ENCODE measurements at regions not wholly inside any gene's neighbourhood (a gene's known extent, or its start where the extent isn't known, plus 50 kb on each side); places are given as distances from the start of the nearest gene placed in this dataset.

DNA sequence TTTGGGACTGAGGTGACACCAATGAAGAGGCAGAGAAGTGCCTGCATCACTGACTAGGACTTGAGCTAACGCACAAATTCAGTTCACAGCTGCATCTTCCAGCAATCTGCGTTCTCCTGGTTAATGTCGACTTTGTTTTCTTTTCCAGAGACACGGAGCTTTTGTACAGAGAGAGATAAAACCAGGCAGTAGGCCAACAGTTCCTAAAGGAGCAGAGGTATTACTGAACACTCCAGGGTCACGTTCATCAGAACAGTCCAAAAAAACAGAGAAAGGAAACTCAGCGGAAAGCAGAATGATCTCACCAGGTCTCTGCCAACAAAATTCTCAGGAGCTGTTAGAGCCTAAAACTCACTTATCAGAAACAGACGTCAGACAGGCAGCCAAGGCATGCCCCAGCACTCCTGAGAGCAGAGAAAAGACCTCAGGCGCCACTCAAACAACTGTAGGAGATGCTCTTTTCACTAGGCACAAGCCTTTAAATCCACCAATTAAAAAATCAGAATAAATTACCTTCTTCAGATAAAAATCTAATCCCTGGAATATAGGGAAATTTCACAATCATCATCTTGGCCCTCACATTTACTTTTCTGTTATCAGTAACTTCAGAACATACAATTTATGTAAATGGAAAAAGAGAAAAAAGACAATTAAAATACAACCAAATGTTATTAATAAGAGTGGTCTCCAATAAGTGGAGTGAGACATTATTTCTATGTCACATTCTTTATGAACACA is 95.9 kb upstream of the SPTBN1 start:
- POLR2A ChIA-PET, result no interaction called here
- CTCF ChIA-PET, result no interaction called here

DNA sequence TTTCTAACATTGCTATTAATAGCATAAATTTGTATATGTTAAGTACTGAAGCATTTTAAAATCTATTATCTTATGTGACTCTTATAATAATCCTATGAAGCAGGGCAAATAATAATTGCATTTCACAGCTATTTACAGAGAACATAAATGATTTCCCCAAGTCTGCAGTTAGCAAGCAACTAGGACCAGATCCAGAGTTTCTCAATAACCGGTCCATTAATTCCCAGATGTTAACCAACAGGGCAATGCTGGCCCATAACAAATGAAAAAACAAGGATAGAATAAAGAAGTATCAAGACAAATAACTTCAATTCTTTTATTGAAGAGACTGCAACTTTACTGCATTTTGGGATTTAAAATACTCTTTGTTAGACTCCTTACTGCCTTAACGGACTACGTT is 91.7 kb upstream of the SPTBN1 start:
- H3K4me1 Mint-ChIP-seq (ENCODE audit: low read depth), result no peaks in the 10 kb centered on the region
- no peak overlapping the region for H3K4me3 Mint-ChIP-seq
- peaks cover 24% of the 10 kb centered on the region for H3K9me3 Mint-ChIP-seq
- peaks cover 12% of the 10 kb centered on the region for H3K27me3 Mint-ChIP-seq
- H3K36me3 Mint-ChIP-seq, result no peaks in the 10 kb centered on the region
- ChIA-PET CTCF (no interaction called here), POLR2A (no interaction called here)
- no peak for DNase-seq
- no peak overlapping the region for H3K27ac Mint-ChIP-seq
- intact Hi-C loops (cut with micrococcal nuclease), result no loop called here

More for the DNA sequence above, 95.9 kb upstream of the SPTBN1 start:
- no peaks in the 10 kb centered on the region for H3K4me1 Mint-ChIP-seq (ENCODE audit: low read depth)
- H3K27ac Mint-ChIP-seq, result no peak overlapping the region
- no peaks in the 10 kb centered on the region for H3K36me3 Mint-ChIP-seq
- peaks cover 2% of the 10 kb centered on the region for H3K9me3 Mint-ChIP-seq
- intact Hi-C loops (cut with micrococcal nuclease), result no loop called here
- no peak overlapping the region for H3K4me3 Mint-ChIP-seq
- peaks cover 15% of the 10 kb centered on the region for H3K27me3 Mint-ChIP-seq
- DNase-seq, result no peak

DNA sequence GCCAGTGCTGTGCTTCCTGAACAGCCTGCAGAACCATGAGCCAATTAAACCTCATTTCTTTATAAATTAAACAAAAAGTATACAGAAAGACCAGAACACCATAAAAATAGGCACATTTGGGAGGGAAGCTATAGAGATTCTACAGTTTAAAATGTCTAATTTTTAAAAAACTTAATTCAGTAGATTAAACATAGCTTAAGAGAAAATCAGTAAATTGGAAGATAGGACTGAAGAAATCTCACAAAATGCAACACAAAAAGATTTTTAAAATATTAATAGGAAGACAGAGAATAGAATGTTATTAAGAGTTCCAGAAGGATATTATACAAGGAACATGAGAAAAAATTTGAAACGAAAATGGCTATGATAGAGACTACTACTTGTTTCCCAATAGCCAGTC is 90.5 kb upstream of the SPTBN1 start:
- Mint-ChIP-seq H3K27ac (no peak overlapping the region), H3K9me3 (peaks cover 24% of the 10 kb centered on the region), H3K27me3 (peaks cover 7% of the 10 kb centered on the region), H3K4me1 (ENCODE audit: low read depth) (no peaks in the 10 kb centered on the region), H3K4me3 (no peak overlapping the region), H3K36me3 (no peaks in the 10 kb centered on the region)
- intact Hi-C loops (cut with micrococcal nuclease), result no loop called here
- ChIA-PET CTCF (no interaction called here), POLR2A (no interaction called here)
- no peak for DNase-seq

DNA sequence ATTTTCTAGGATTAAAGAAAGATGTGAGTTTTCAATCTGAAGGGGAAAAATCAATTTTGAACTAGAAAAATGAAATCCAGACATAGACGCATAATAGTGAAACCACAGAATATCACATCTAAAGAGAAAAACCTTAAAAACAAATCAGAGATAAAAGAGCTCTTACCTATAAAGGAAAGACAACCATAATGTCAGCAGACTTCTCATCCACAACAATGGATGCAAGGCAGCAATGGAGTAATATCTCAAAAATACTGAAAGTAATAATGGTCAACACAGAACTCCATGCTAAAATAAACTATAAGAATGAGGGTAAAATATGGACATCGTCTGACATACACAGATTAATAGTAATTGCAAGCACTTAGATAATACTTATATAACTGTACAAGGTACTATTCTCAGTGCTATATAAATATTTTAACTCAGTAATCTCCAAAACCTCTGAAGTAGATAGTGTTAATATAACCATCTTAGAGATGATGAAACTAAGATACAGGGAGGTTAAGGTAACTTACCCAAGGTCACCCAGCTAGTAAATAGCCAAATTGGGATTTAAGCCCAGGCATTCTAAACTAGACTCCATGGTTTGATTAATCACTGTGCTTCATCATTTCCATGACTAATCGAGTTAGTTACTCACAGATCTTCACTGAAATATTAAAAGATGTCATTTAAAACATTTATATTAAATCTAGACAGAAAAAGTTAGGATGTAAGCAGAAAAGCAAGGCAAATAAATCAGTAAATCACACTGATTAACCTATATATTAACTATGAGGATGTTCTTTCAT is 89.4 kb upstream of the SPTBN1 start:
- POLR2A ChIA-PET, result no interaction called here
- H3K36me3 Mint-ChIP-seq, result no peaks in the 10 kb centered on the region
- CTCF ChIA-PET, result no interaction called here
- H3K9me3 Mint-ChIP-seq, result peaks cover 24% of the 10 kb centered on the region
- H3K4me3 Mint-ChIP-seq, result no peak overlapping the region
- no peaks in the 10 kb centered on the region for H3K4me1 Mint-ChIP-seq (ENCODE audit: low read depth)
- intact Hi-C loops (cut with micrococcal nuclease), result no loop called here
- no peak for DNase-seq
- peaks cover 7% of the 10 kb centered on the region for H3K27me3 Mint-ChIP-seq
- no peak overlapping the region for H3K27ac Mint-ChIP-seq

DNA sequence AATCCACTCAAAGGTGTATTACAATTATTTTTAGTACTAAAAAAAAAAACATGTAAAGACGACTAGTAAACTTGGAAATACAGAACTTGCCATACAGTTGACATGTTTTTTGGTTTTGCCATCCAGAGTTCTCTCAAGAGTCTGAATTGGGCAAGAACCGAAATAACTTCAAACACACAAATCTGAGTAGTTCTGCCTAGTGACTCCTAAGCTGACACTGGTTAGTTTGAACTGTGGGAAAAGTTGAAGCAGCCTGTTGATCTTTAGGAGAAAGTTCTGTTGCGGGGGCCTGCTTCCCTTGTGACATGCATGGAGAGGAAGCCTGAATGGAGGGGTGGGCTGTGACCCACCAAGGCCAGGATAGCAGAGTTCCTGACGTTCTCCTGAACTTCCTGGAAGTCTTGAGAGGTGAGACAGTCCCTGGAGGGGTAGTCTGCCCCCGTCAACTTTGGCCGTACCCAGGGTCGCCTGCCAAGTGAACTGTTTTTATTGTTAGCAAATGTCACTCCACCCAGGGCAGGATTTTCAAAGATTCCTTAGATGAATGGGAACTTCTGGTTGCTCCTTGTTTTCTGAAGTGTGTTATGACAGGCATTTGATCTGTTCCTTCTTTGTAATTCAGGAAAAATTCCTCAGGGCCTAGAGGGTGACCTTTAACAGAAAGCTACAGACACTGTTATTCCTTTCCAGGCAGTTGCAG is 85.6 kb upstream of the SPTBN1 start:
- Mint-ChIP-seq H3K9me3 (peaks cover 19% of the 10 kb centered on the region), H3K27ac (no peak overlapping the region), H3K27me3 (peaks cover 8% of the 10 kb centered on the region), H3K4me3 (no peak overlapping the region), H3K4me1 (ENCODE audit: low read depth) (no peaks in the 10 kb centered on the region), H3K36me3 (no peaks in the 10 kb centered on the region)
- intact Hi-C loops (cut with micrococcal nuclease), result no loop called here
- DNase-seq, result no peak
- POLR2A ChIA-PET, result no interaction called here
- CTCF ChIA-PET, result no interaction called here

DNA sequence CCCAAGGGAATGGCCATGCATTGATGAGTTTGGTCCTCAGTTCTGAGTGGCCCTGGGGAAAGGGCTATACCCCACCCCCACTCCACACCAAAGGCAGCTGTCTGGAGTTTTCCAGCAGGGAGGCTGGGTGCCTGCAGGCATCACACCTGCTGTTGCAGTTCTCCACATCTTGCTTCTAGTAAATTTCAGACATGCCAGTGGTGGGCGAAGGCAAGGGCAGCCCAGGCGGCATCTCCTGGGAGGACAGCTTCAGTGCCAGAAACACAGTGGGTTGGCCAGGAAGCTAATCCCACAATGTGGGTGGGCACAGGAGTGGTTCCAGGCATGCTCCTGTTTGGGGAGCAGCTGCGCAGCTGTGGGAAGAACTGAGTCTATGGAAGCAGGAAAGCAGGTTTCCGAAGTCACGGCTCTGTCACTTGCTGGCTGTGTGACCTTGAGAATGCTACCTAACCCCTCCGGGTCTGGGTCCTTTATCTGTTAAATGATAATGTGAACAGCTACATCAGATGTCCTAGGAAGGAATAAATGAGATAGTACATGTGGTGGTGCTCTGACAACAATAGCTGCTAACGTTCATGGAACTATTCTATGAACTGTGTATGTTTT is 84.6 kb upstream of the SPTBN1 start:
- intact Hi-C loops (cut with micrococcal nuclease), result no loop called here
- no peak overlapping the region for H3K27ac Mint-ChIP-seq
- peaks cover 16% of the 10 kb centered on the region for H3K9me3 Mint-ChIP-seq

DNA sequence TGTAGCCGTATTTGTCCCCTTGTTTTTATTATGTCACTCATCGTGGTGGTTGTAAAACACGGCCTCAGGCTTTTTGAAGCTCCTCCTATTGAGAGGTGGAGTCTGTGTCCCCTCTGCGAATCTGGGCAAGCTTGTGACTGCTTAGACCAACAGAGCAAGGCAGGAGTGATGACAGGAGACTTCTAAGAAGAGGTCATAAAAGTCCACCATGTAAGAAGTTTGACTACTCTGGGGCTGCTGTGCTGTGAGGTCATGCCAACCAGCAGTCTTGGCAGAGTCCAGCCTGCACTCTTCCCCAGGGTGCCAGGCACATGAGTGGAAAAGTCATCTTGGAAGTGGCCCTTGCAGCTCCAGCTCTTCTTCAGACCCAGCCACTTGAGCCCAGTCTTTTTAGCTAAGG is 83.8 kb upstream of the SPTBN1 start:
- peaks cover 11% of the 10 kb centered on the region for H3K27me3 Mint-ChIP-seq
- no peak overlapping the region for H3K4me3 Mint-ChIP-seq
- no peaks in the 10 kb centered on the region for H3K4me1 Mint-ChIP-seq (ENCODE audit: low read depth)
- no peak overlapping the region for H3K27ac Mint-ChIP-seq
- intact Hi-C loops (cut with micrococcal nuclease), result no loop called here
- H3K36me3 Mint-ChIP-seq, result no peaks in the 10 kb centered on the region
- CTCF ChIA-PET, result no interaction called here
- DNase-seq, result no peak
- peaks cover 15% of the 10 kb centered on the region for H3K9me3 Mint-ChIP-seq
- POLR2A ChIA-PET, result no interaction called here

More for the DNA sequence above, 84.6 kb upstream of the SPTBN1 start:
- Mint-ChIP-seq H3K4me1 (ENCODE audit: low read depth) (no peaks in the 10 kb centered on the region), H3K36me3 (no peaks in the 10 kb centered on the region), H3K27me3 (peaks cover 11% of the 10 kb centered on the region), H3K4me3 (no peak overlapping the region)
- POLR2A ChIA-PET, result no interaction called here
- CTCF ChIA-PET, result no interaction called here
- DNase-seq, result no peak

DNA sequence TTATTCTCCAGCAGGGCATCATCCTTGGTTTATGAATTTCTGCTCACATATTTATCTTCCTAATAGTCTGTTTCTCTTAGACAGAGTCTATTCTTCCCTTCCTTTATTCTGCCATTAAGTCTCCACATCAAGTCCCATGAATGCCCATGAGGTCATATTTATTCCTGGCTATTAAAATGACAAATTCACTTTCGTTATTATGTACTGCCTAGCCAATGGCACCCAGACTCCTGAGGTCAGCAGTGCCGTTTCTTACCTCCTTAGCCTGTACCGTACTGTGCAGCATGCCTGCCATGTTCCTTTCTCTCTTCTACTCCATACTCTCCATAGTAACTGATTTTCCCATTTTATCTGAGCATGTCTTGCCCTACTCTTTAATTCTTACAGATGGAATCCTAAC is 82.3 kb upstream of the SPTBN1 start:
- intact Hi-C loops (cut with micrococcal nuclease), result no loop called here
- Mint-ChIP-seq H3K27me3 (peaks cover 9% of the 10 kb centered on the region), H3K36me3 (no peaks in the 10 kb centered on the region), H3K4me1 (ENCODE audit: low read depth) (no peaks in the 10 kb centered on the region), H3K9me3 (peaks cover 6% of the 10 kb centered on the region), H3K4me3 (no peak overlapping the region), H3K27ac (no peak overlapping the region)
- DNase-seq, result no peak
- ChIA-PET CTCF (no interaction called here), POLR2A (no interaction called here)

DNA sequence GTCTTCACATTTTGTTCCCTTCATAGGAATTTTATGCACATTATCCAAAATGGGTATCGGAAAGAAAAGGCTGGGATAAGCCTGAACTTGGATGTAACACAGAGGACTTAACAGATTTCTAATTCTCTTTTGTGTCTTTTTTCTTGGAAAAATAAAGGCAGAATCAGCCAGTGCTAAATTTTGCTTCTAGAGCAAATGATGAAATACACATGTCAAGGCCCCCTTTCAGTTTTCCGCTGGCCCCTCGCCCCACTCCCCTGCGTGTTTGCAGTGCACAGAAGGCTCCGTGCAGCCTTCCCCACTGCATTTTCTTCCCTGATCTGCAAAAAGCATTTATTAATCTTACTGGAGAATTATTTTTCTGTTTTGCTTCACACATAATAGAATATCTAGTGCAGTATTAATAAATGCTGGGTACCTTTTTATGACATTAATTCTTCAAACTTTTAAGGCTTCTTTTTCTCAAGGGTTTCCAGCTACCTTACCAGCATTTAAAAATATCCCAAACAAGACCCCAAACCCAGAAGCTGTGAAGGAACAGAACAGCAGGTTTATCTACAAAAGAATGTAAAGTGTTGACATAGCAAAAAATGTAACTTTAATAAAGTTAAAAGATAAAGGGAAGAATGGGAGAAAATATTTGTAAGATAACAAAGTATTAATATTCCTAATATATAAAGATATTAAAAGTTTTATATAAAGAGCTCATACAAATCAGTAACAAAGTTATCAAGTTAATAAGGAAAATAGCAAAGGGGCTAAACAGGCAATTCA is 81.3 kb upstream of the SPTBN1 start:
- H3K4me3 Mint-ChIP-seq, result no peak overlapping the region
- no peak for DNase-seq
- no peaks in the 10 kb centered on the region for H3K36me3 Mint-ChIP-seq
- H3K27ac Mint-ChIP-seq, result no peak overlapping the region
- intact Hi-C loops (cut with micrococcal nuclease), result no loop called here
- H3K27me3 Mint-ChIP-seq, result peaks cover 9% of the 10 kb centered on the region
- ChIA-PET POLR2A (no interaction called here), CTCF (no interaction called here)
- no peaks in the 10 kb centered on the region for H3K9me3 Mint-ChIP-seq
- no peaks in the 10 kb centered on the region for H3K4me1 Mint-ChIP-seq (ENCODE audit: low read depth)

DNA sequence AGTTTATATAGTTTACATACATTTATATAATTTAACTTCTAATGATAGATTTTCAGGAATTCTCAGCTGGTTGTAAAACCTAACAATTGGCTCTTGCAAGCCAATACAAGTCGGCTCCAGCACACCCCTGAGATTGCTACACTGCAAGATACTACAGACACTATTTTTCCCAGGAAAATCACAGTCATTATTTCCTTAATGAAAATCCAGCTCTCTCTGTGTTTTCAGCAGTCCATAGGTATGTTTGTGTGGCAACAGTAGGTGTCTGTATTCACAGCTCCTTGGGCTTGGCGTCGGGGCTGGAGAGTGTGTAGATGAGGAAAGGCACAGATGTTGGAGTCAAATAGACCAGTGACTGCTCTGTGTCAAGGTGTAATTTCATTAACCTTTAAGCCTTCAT is 78.7 kb upstream of the SPTBN1 start:
- Mint-ChIP-seq H3K4me3 (no peak overlapping the region), H3K27ac (no peak overlapping the region), H3K4me1 (ENCODE audit: low read depth) (no peaks in the 10 kb centered on the region), H3K9me3 (no peaks in the 10 kb centered on the region), H3K36me3 (no peaks in the 10 kb centered on the region), H3K27me3 (peaks cover 9% of the 10 kb centered on the region)
- ChIA-PET POLR2A (no interaction called here), CTCF (no interaction called here)
- intact Hi-C loops (cut with micrococcal nuclease), result no loop called here
- DNase-seq, result no peak

DNA sequence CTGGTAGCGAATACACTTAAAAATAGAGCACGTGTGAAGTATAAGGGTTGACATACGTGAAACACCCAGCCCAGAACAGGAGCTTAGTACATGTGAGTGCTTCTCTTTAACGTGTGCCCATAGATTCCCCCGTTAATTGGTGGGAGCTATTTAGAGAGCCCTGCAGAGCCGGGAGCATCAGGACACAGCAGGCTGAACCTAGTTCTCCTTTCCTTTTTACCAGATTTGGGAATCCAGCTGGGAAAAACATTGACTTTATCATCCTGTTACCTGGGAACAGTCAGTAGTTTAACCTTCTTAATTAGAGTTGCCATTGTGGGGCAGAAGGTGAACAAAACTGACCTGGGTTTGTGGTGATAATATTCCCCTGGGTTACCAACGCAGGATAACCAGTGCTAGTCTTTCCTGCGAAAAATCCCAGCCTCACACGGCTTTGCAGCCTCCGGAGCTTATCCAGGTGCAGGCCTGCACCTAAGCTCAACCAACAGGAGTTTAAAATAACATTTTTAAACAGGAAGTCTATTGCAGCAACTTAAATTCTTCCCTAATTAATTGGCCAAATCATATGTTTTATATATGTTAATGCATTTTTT is 78.1 kb upstream of the SPTBN1 start:
- no peaks in the 10 kb centered on the region for H3K9me3 Mint-ChIP-seq
- intact Hi-C loops (cut with micrococcal nuclease), result no loop called here
- DNase-seq, result no peak
- no peak overlapping the region for H3K4me3 Mint-ChIP-seq
- ChIA-PET POLR2A (no interaction called here), CTCF (no interaction called here)
- H3K36me3 Mint-ChIP-seq, result no peaks in the 10 kb centered on the region
- H3K4me1 Mint-ChIP-seq (ENCODE audit: low read depth), result no peaks in the 10 kb centered on the region
- no peak overlapping the region for H3K27ac Mint-ChIP-seq
- peaks cover 9% of the 10 kb centered on the region for H3K27me3 Mint-ChIP-seq

DNA sequence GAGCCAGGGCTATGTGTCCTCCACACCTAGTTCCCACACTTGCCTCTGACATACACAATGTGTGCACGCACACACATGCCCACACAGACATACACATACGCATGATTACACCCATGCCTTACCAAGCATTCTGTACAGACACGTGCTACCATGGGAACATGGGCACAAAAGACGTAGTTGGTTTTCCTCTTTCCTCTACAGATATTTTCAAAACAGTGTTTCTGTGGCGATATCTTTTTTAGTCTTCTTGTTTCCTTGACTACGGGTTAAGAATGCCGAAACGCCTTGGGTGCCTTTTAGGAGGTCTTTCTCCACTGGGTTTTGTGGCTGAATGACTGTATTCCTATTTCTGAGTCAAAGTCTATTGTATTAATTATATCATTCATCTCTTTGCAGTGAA is 75.5 kb upstream of the SPTBN1 start:
- Mint-ChIP-seq H3K36me3 (no peaks in the 10 kb centered on the region), H3K9me3 (no peaks in the 10 kb centered on the region), H3K27me3 (peaks cover 3% of the 10 kb centered on the region), H3K27ac (no peak overlapping the region), H3K4me3 (no peak overlapping the region), H3K4me1 (ENCODE audit: low read depth) (no peaks in the 10 kb centered on the region)
- DNase-seq, result no peak
- ChIA-PET POLR2A (no interaction called here), CTCF (no interaction called here)
- intact Hi-C loops (cut with micrococcal nuclease), result no loop called here

Data from activated CD4-positive, alpha-beta memory T cell treated with anti-CD3 and anti-CD28 coated beads for 36 hours (primary cell).